HFF-Myc (cell line): ENCODE measurements at regions not wholly inside any gene's neighbourhood (a gene's known extent, or its start where the extent isn't known, plus 50 kb on each side); places are given as distances from the start of the nearest gene placed in this dataset.
"Not testable (repeated sequence)": the region's sequence is repeated elsewhere in the genome, so short reads cannot be mapped to it uniquely, and the experiment has no call there.

Experiments
- DNase-seq: peaks from one replicate; pipeline ENCODE4 v3.0.0-alpha.2; 2011; ENCODE audit warnings: low read depth; ENCODE audit errors: extremely low read depth
- H3K4me3 ChIP-seq: replicated peaks from 2 replicates; pipeline ENCODE4 v1.5.1; 2011; ENCODE audit warnings: low read depth, mild to moderate bottlenecking, control low read depth, low read length
- CTCF ChIP-seq: IDR thresholded peaks from 2 replicates; pipeline ENCODE4 v1.5.1; 2012; ENCODE audit warnings: mild to moderate bottlenecking, low read depth, low read length, control low read depth; ENCODE audit errors: missing control alignments

- no peak for DNase-seq
- TF ChIP-seq CTCF: no peak
- no peak overlapping the region for H3K4me3 ChIP-seq
Measured at GRCh38 chr5:28399211-28399610, 1360.8 kb upstream of the CDH9 start.

- no peak overlapping the region for H3K4me3 ChIP-seq
- no peak for TF ChIP-seq CTCF
- DNase-seq: no peak
Measured at GRCh38 chr5:28398185-28398584, 1359.8 kb upstream of the CDH9 start.

- no peak overlapping the region for H3K4me3 ChIP-seq
- no peak for TF ChIP-seq CTCF
- DNase-seq: no peak
Measured at GRCh38 chr5:28397502-28397941, 1359.1 kb upstream of the CDH9 start.

- TF ChIP-seq CTCF: no peak
Measured at GRCh38 chr5:28391277-28391676, 1352.9 kb upstream of the CDH9 start.

GRCh38 chr5:28390341-28390740 lies 1352.0 kb upstream of the CDH9 start:
- no peak for DNase-seq
- H3K4me3 ChIP-seq: no peak overlapping the region
- no peak for TF ChIP-seq CTCF

More at GRCh38 chr5:28391277-28391676, 1352.9 kb upstream of the CDH9 start:
- no peak for DNase-seq
- no peak overlapping the region for H3K4me3 ChIP-seq

- DNase-seq, H3K4me3 ChIP-seq: not testable (repeated sequence)
Measured at GRCh38 chr5:28389727-28390126, 1351.3 kb upstream of the CDH9 start.

GRCh38 chr5:28388428-28388827 lies 1350.0 kb upstream of the CDH9 start:
- no peak for TF ChIP-seq CTCF
- DNase-seq: no peak

More at GRCh38 chr5:28388428-28388827, 1350.0 kb upstream of the CDH9 start:
- H3K4me3 ChIP-seq: no peak overlapping the region
